HEK293 (cell line): ENCODE measurements at regions not wholly inside any gene's neighbourhood (a gene's known extent, or its start where the extent isn't known, plus 50 kb on each side); places are given as distances from the start of the nearest gene placed in this dataset.

Experiments used
- CTCF ChIA-PET: fragments of 350-600 bp; formaldehyde crosslinking; extraction: SDS; loops from one replicate; lab custom pipeline; 2021; ENCODE audit warnings: antibody characterized with exemption; lab: Yijun Ruan, JAX
- POLR2A ChIA-PET: fragments of 300-600 bp; formaldehyde crosslinking; extraction: SDS; loops from one replicate; lab custom pipeline; 2020; ENCODE audit warnings: antibody characterized with exemption, inconsistent platforms; lab: Yijun Ruan, JAX
- H3K27ac ChIP-seq: fragments of 200-500 bp; sonication (Bioruptor generic); 2 replicates; pipeline ENCODE4 v1.5.1; 2014; ENCODE audit warnings: low read depth, low read length, control low read depth, inconsistent platforms; ENCODE audit errors: extremely low read depth
- H3K36me3 ChIP-seq, 2 experiments: fragments of 200-500 bp in 1 of 2; sonication (Bioruptor generic) in 1 of 2; 1 replicate in 1 of 2; 2 replicates in 1 of 2; pipeline ENCODE4 v1.5.1; 2014 to 2017; ENCODE audit warnings: inconsistent platforms in 2 of 2, low read length in 2 of 2; ENCODE audit not compliant: control insufficient read depth in 2 of 2, insufficient read depth in 1 of 2
- H3K4me1 ChIP-seq: fragments of 200-500 bp; sonication (Bioruptor generic); 2 replicates; pipeline ENCODE4 v1.5.1; 2014; ENCODE audit warnings: mild to moderate bottlenecking, low read length, inconsistent platforms; ENCODE audit not compliant: control insufficient read depth, insufficient read depth
- H3K4me3 ChIP-seq: 2 replicates; pipeline ENCODE4 v1.5.1; 2011; ENCODE audit warnings: low read depth, mild to moderate bottlenecking, control low read depth, low read length, moderate library complexity
- H3K9me3 ChIP-seq: fragments of 200-500 bp; sonication (Bioruptor generic); 2 replicates; pipeline ENCODE4 v1.5.1; 2014; ENCODE audit warnings: low read depth, low read length, inconsistent platforms; ENCODE audit not compliant: control insufficient read depth, insufficient read depth
- CTCF ChIP-seq: fragments of 450-650 bp; formaldehyde crosslinking; IDR thresholded peaks from 2 replicates; pipeline ENCODE4 v1.5.1; 2016; ENCODE audit warnings: missing biosample characterization, missing genetic modification characterization
- GLI2 ChIP-seq: fragments of 450-650 bp; formaldehyde crosslinking; IDR thresholded peaks from 2 replicates; pipeline ENCODE4; 2017; ENCODE audit warnings: missing biosample characterization, missing genetic modification characterization, low read depth, borderline replicate concordance
- GLI4 ChIP-seq: fragments of 450-650 bp; formaldehyde crosslinking; IDR thresholded peaks from 2 replicates; pipeline ENCODE4 v1.5.1; 2016; ENCODE audit warnings: missing biosample characterization, missing genetic modification characterization
- PRDM1 ChIP-seq: fragments of 450-650 bp; formaldehyde crosslinking; IDR thresholded peaks from 2 replicates; pipeline ENCODE4; 2016; ENCODE audit warnings: missing biosample characterization, missing genetic modification characterization
- PRDM2 ChIP-seq: fragments of 450-650 bp; formaldehyde crosslinking; IDR thresholded peaks from 2 replicates; pipeline ENCODE4 v1.5.1; 2016; ENCODE audit warnings: missing biosample characterization, missing genetic modification characterization, borderline replicate concordance
- SCRT1 ChIP-seq: fragments of 450-650 bp; formaldehyde crosslinking; IDR thresholded peaks from 2 replicates; pipeline ENCODE4 v1.5.1; 2016; ENCODE audit warnings: missing biosample characterization, missing genetic modification characterization, borderline replicate concordance
- ZBTB20 ChIP-seq: fragments of 450-650 bp; formaldehyde crosslinking; IDR thresholded peaks from 2 replicates; pipeline ENCODE4 v1.5.1; 2016; ENCODE audit warnings: missing biosample characterization, missing genetic modification characterization
- ZBTB49 ChIP-seq: fragments of 450-650 bp; formaldehyde crosslinking; IDR thresholded peaks from 2 replicates; pipeline ENCODE4 v1.5.1; 2016; ENCODE audit warnings: missing biosample characterization, missing genetic modification characterization, low read depth
- ZIC2 ChIP-seq: fragments of 450-650 bp; formaldehyde crosslinking; IDR thresholded peaks from 2 replicates; pipeline ENCODE4 v1.5.1; 2016; ENCODE audit warnings: missing biosample characterization, missing genetic modification characterization
- ZNF221 ChIP-seq: fragments of 450-650 bp; formaldehyde crosslinking; IDR thresholded peaks from 2 replicates; pipeline ENCODE4 v1.5.1; 2017; ENCODE audit warnings: missing biosample characterization, missing genetic modification characterization, borderline replicate concordance
- ZNF24 ChIP-seq: fragments of 450-650 bp; formaldehyde crosslinking; IDR thresholded peaks from 2 replicates; pipeline ENCODE4 v1.5.1; 2016; ENCODE audit warnings: missing biosample characterization, missing genetic modification characterization
- ZNF302 ChIP-seq: fragments of 450-650 bp; formaldehyde crosslinking; IDR thresholded peaks from 2 replicates; pipeline ENCODE4 v1.5.1; 2016; ENCODE audit warnings: missing biosample characterization, missing genetic modification characterization, low read depth
- ZNF548 ChIP-seq: fragments of 450-650 bp; formaldehyde crosslinking; IDR thresholded peaks from 2 replicates; pipeline ENCODE4 v1.5.1; 2016; ENCODE audit warnings: missing biosample characterization, missing genetic modification characterization
- ZNF560 ChIP-seq: fragments of 450-650 bp; formaldehyde crosslinking; IDR thresholded peaks from 2 replicates; pipeline ENCODE4 v1.5.1; 2017; ENCODE audit warnings: missing biosample characterization, missing genetic modification characterization, borderline replicate concordance
- ZNF561 ChIP-seq: fragments of 450-650 bp; IDR thresholded peaks from 2 replicates; pipeline ENCODE4 v1.5.1; 2018; ENCODE audit warnings: missing biosample characterization, missing genetic modification characterization, borderline replicate concordance
- ZNF585B ChIP-seq: fragments of 450-650 bp; formaldehyde crosslinking; IDR thresholded peaks from 2 replicates; pipeline ENCODE4 v1.5.1; 2016; ENCODE audit warnings: missing biosample characterization, missing genetic modification characterization
- ZNF596 ChIP-seq: fragments of 450-650 bp; IDR thresholded peaks from 2 replicates; pipeline ENCODE4 v1.5.0; 2018; ENCODE audit warnings: missing biosample characterization, mild to moderate bottlenecking, missing genetic modification characterization, moderate library complexity
- ZNF600 ChIP-seq: fragments of 450-650 bp; formaldehyde crosslinking; IDR thresholded peaks from 2 replicates; pipeline ENCODE4 v1.5.1; 2016; ENCODE audit warnings: missing biosample characterization, missing genetic modification characterization
- ZNF623 ChIP-seq: fragments of 450-650 bp; formaldehyde crosslinking; IDR thresholded peaks from 2 replicates; pipeline ENCODE4 v1.5.1; 2016; ENCODE audit warnings: missing biosample characterization, missing genetic modification characterization
- ZNF626 ChIP-seq: fragments of 450-650 bp; sonication (Bioruptor Pico); formaldehyde crosslinking; IDR thresholded peaks from 2 replicates; pipeline ENCODE4 v1.5.1; 2018; ENCODE audit warnings: missing biosample characterization, missing genetic modification characterization, inconsistent platforms
- ZNF629 ChIP-seq: fragments of 450-650 bp; formaldehyde crosslinking; IDR thresholded peaks from 2 replicates; pipeline ENCODE4 v1.5.1; 2017; ENCODE audit warnings: missing biosample characterization, missing genetic modification characterization
- ZNF677 ChIP-seq: fragments of 450-650 bp; IDR thresholded peaks from 2 replicates; pipeline ENCODE4 v1.5.0; 2018; ENCODE audit warnings: missing biosample characterization, mild to moderate bottlenecking, missing genetic modification characterization, moderate library complexity
- ZNF747 ChIP-seq: fragments of 450-650 bp; formaldehyde crosslinking; IDR thresholded peaks from 2 replicates; pipeline ENCODE4 v1.5.1; 2016; ENCODE audit warnings: missing biosample characterization, missing genetic modification characterization
- ZNF776 ChIP-seq: fragments of 450-650 bp; formaldehyde crosslinking; IDR thresholded peaks from 2 replicates; pipeline ENCODE4 v1.5.0; 2017; ENCODE audit warnings: missing biosample characterization, missing genetic modification characterization, borderline replicate concordance

GRCh38 chr1:189874715-189875435 is 602.8 kb downstream of the BRINP3 start (continued):
- TF ChIP-seq PRDM2 (no peak), ZIC2 (tag by site-specific recombination) (no peak), ZNF560 (no peak), ZNF24 (tag by site-specific recombination) (no peak), PRDM1 (tag by site-specific recombination) (no peak), ZNF596 (no peak), ZNF629 (no peak), ZNF623 (tag by site-specific recombination) (no peak), ZNF302 (no peak), SCRT1 (tag by site-specific recombination) (no peak), ZNF548 (no peak), ZNF747 (no peak), GLI2 (tag by site-specific recombination) (no peak)
- TF ChIP-seq, all 188 proteins: peak for 0

- TF ChIP-seq ZNF776 (tag by site-specific recombination), result no peak
- no peak for TF ChIP-seq ZNF626 (tag by site-specific recombination)
- no peak for TF ChIP-seq ZNF600 (tag by site-specific recombination)
- TF ChIP-seq ZNF221 (tag by site-specific recombination), result no peak
- Histone ChIP-seq H3K27ac (no peak overlapping the region), H3K4me3 (no peak overlapping the region), H3K9me3 (no peaks in the 10 kb centered on the region), H3K36me3 (no peaks in the 10 kb centered on the region), H3K4me1 (no peaks in the 10 kb centered on the region)
- CTCF ChIA-PET, result no interaction called here
- POLR2A ChIA-PET, result no interaction called here
Measured at GRCh38 chr1:189880135-189880534, 597.5 kb downstream of the BRINP3 start.

- no peaks in the 10 kb centered on the region for H3K4me1 ChIP-seq
- H3K27ac ChIP-seq, result no peak overlapping the region
- H3K9me3 ChIP-seq, result no peaks in the 10 kb centered on the region
- no peak overlapping the region for H3K4me3 ChIP-seq
- ChIA-PET CTCF (interaction anchor here (0.6 kb wide), 1 partner anchor 41 kb away, joined by 9 read pairs; no protein-coding TSS in a partner anchor), POLR2A (no interaction called here)
- H3K36me3 ChIP-seq, result no peaks in the 10 kb centered on the region
- TF ChIP-seq CTCF (no peak), ZNF561 (tag by site-specific recombination) (no peak), ZNF585B (tag by site-specific recombination) (no peak), ZBTB49 (tag by site-specific recombination) (no peak), ZBTB20 (tag by site-specific recombination) (no peak), GLI4 (no peak), ZNF677 (tag by site-specific recombination) (no peak)
Measured at GRCh38 chr1:189899686-189900425, 577.8 kb downstream of the BRINP3 start.
